C4-2B (cell line): ENCODE measurements at regions not wholly inside any gene's neighbourhood (a gene's known extent, or its start where the extent isn't known, plus 50 kb on each side); places are given as distances from the start of the nearest gene placed in this dataset.

Source experiments
- ZFX ChIP-seq: fragments of 450-650 bp; IDR thresholded peaks from 2 replicates; pipeline ENCODE4 v1.6.1; 2017
- TF ChIP-seq, protein P1 (sequence below): fragments of 450-650 bp; conservative IDR thresholded peaks from 2 replicates; pipeline ENCODE4 v1.5.1; 2017; ENCODE audit warnings: mild to moderate bottlenecking

DNA sequence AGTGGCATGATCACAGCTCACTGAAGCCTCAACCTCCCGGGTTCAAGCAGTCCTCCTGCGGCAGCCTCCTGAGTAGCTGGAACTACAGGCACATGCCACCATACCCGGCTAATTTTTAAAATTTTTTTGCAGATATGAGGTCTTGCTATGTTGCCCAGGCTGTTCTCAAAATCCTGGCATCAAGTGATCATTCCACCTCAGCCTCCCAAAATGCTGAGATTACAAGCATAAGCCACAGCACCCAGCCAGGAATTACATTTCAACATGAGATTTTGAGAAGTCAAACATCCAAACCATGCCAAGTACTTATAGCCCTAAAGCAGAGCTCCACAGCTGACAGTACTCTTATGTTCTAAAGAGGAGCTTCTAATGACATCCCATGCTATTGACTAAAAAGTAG, 200.1 kb downstream of the FCRL5 start:
- TF ChIP-seq, protein P1, sequence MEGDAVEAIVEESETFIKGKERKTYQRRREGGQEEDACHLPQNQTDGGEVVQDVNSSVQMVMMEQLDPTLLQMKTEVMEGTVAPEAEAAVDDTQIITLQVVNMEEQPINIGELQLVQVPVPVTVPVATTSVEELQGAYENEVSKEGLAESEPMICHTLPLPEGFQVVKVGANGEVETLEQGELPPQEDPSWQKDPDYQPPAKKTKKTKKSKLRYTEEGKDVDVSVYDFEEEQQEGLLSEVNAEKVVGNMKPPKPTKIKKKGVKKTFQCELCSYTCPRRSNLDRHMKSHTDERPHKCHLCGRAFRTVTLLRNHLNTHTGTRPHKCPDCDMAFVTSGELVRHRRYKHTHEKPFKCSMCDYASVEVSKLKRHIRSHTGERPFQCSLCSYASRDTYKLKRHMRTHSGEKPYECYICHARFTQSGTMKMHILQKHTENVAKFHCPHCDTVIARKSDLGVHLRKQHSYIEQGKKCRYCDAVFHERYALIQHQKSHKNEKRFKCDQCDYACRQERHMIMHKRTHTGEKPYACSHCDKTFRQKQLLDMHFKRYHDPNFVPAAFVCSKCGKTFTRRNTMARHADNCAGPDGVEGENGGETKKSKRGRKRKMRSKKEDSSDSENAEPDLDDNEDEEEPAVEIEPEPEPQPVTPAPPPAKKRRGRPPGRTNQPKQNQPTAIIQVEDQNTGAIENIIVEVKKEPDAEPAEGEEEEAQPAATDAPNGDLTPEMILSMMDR: no peak
- no peak for TF ChIP-seq ZFX
